ENCODE measurements at regions not wholly inside any gene's neighbourhood (a gene's known extent, or its start where the extent isn't known, plus 50 kb on each side); places are given as distances from the start of the nearest gene placed in this dataset.

GRCh38 chr16:88128556-88128955 is 177.3 kb downstream of the BANP start:
- TF ChIP-seq CTCF (IDR thresholded peaks at IDR 0.05; ENCODE audit: borderline replicate concordance, extremely low read depth, low read length, poor library complexity, severe bottlenecking) (no peak), EZH2 (IDR thresholded peaks at IDR 0.05; ENCODE audit: borderline replicate concordance, low read depth, low read length, severe bottlenecking) (no peak)
